OCI-LY7 (cell line): ENCODE measurements at regions not wholly inside any gene's neighbourhood (a gene's known extent, or its start where the extent isn't known, plus 50 kb on each side); places are given as distances from the start of the nearest gene placed in this dataset.

Experiments
- CTCF ChIP-seq: fragments of 200-600 bp; sonication (generic); conservative IDR thresholded peaks from 2 replicates; pipeline ENCODE4 v1.5.1; 2014; ENCODE audit warnings: mild to moderate bottlenecking, antibody characterized with exemption, low read length, moderate library complexity, mixed read lengths
- EZH2phosphoT487 ChIP-seq: fragments of 200-600 bp; sonication (generic); IDR thresholded peaks from 2 replicates; pipeline ENCODE4 v1.6.1; 2018; ENCODE audit warnings: low read depth, borderline replicate concordance, mild to moderate bottlenecking, mixed run types, antibody characterized with exemption, low read length, moderate library complexity, mixed read lengths

GRCh38 chr1:4160181-4160580, 260.1 kb upstream of the C1orf174 start:
- TF ChIP-seq CTCF (no peak), EZH2phosphoT487 (no peak)
